Liver (tissue), 3 donors: ENCODE measurements at regions not wholly inside any gene's neighbourhood (a gene's known extent, or its start where the extent isn't known, plus 50 kb on each side); places are given as distances from the start of the nearest gene placed in this dataset.

Experiments used
- EGR1 ChIP-seq, 2 donors: IDR thresholded peaks; 2 replicates each; pipeline ENCODE4 v1.6.1; 2016 to 2018; ENCODE audit warnings: antibody characterized with exemption in 2 of 2, low read depth in 2 of 2
- FOXA1 ChIP-seq: IDR thresholded peaks from 2 replicates; pipeline ENCODE4 v1.6.1; 2016; ENCODE audit warnings: antibody characterized with exemption
- GABPA ChIP-seq, 2 donors: IDR thresholded peaks in 1 of 2; conservative IDR thresholded peaks in 1 of 2; 2 replicates each; pipeline ENCODE4 v1.6.1; 2016; ENCODE audit warnings: antibody characterized with exemption in 2 of 2, mild to moderate bottlenecking in 1 of 2, moderate library complexity in 1 of 2
- HNF4G ChIP-seq: IDR thresholded peaks from 2 replicates; pipeline ENCODE4 v1.6.1; 2016; ENCODE audit warnings: antibody characterized with exemption
- JUND ChIP-seq, 2 donors: IDR thresholded peaks; 2 replicates each; pipeline ENCODE4 v1.6.1; 2016; ENCODE audit warnings: antibody characterized with exemption in 2 of 2
- RAD21 ChIP-seq, 2 donors: IDR thresholded peaks; 2 replicates each; pipeline ENCODE4 v1.6.1; 2016; ENCODE audit warnings: antibody characterized with exemption in 2 of 2, mild to moderate bottlenecking in 2 of 2
- RXRA ChIP-seq, 2 donors: IDR thresholded peaks; 2 replicates each; pipeline ENCODE4 v1.6.1; 2017 to 2018; ENCODE audit warnings: antibody characterized with exemption in 2 of 2, mild to moderate bottlenecking in 1 of 2
- SP1 ChIP-seq: IDR thresholded peaks from 2 replicates; pipeline ENCODE4 v1.6.1; 2018; ENCODE audit warnings: antibody characterized with exemption, mild to moderate bottlenecking
- TAF1 ChIP-seq: conservative IDR thresholded peaks from 2 replicates; pipeline ENCODE4 v1.6.1; 2016; ENCODE audit warnings: antibody characterized with exemption, mild to moderate bottlenecking
- YY1 ChIP-seq: IDR thresholded peaks from 2 replicates; pipeline ENCODE4 v1.6.1; 2016; ENCODE audit warnings: antibody characterized with exemption, mild to moderate bottlenecking
- TF ChIP-seq, protein P1 (sequence below): fragments of 150-350 bp; IDR thresholded peaks from 2 replicates; pipeline ENCODE4 v1.5.1; 2017; ENCODE audit warnings: improper control_type of control experiment, low read depth, low read length; ENCODE audit not compliant: missing input control
- TF ChIP-seq, protein P2 (sequence below): IDR thresholded peaks from 2 replicates; pipeline ENCODE4 v1.6.1; 2016; ENCODE audit warnings: antibody characterized with exemption, mild to moderate bottlenecking
- TF ChIP-seq, protein P3 (sequence below): IDR thresholded peaks from 2 replicates; pipeline ENCODE4 v1.6.1; 2016; ENCODE audit warnings: antibody characterized with exemption
- TF ChIP-seq, protein P4 (sequence below): IDR thresholded peaks from 2 replicates; pipeline ENCODE4 v1.6.1; 2016; ENCODE audit warnings: antibody characterized with exemption
- donor health status: healthy.
- donor health status: healthy.

DNA sequence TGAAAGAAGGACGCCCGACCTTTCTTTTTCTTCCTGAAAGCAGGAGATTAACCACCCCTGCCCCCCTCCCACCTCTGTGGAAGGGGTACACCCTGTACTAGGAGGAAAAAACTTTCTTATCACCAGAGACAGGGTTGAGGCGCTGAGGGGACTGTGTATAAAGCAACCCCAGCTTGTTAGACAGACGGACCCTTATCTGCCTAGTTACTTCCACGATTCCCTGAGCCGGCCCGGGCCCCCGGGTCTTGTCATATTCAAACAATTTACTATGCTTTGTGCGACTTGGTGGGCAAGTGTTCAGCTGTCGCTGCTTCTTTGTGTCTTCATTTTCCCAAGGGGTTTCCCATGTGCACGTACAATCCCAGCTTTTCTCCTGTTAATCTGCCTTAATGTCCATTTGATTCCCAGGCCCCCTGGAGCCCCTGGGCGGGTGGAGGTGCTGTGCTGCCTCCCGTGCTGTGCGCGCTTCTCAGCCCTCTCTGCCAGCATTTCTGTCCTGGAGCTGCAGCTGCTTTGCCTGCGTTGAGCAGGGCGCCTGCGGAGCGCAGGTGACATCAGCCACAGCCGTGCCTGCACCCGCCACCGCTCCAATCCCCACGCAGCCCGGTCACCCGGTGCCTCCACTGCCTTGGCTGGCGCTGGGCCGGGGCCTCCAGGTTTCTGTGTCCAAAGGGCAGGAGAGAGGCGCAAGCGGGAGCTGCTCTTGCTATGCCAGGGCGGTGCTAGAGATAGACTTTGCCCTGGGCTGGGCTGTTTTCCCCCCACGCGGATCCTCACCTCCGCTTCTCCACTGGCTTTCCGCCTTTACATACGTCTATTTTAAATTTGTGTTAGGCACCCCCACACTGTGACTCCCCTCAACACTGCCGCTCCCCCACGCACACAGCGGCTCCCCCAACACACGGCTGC, 96.2 kb downstream of the TTLL2 start:
- TF ChIP-seq GABPA (IDR thresholded peaks at IDR 0.05 in 1 of 2, conservative IDR thresholded peaks at IDR 0.05 in 1 of 2) (no peak), RAD21 (IDR thresholded peaks at IDR 0.05) (no peak), JUND (IDR thresholded peaks at IDR 0.05) (no peak), FOXA1 (no peak), RXRA (IDR thresholded peaks at IDR 0.05) (no peak), TAF1 (no peak), HNF4G (no peak), YY1 (no peak), EGR1 (IDR thresholded peaks at IDR 0.05; ENCODE audit: low read depth in 2 of 2) (no peak), SP1 (no peak)
- TF ChIP-seq, protein P1, sequence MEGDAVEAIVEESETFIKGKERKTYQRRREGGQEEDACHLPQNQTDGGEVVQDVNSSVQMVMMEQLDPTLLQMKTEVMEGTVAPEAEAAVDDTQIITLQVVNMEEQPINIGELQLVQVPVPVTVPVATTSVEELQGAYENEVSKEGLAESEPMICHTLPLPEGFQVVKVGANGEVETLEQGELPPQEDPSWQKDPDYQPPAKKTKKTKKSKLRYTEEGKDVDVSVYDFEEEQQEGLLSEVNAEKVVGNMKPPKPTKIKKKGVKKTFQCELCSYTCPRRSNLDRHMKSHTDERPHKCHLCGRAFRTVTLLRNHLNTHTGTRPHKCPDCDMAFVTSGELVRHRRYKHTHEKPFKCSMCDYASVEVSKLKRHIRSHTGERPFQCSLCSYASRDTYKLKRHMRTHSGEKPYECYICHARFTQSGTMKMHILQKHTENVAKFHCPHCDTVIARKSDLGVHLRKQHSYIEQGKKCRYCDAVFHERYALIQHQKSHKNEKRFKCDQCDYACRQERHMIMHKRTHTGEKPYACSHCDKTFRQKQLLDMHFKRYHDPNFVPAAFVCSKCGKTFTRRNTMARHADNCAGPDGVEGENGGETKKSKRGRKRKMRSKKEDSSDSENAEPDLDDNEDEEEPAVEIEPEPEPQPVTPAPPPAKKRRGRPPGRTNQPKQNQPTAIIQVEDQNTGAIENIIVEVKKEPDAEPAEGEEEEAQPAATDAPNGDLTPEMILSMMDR: no peak
- TF ChIP-seq, protein P2, sequence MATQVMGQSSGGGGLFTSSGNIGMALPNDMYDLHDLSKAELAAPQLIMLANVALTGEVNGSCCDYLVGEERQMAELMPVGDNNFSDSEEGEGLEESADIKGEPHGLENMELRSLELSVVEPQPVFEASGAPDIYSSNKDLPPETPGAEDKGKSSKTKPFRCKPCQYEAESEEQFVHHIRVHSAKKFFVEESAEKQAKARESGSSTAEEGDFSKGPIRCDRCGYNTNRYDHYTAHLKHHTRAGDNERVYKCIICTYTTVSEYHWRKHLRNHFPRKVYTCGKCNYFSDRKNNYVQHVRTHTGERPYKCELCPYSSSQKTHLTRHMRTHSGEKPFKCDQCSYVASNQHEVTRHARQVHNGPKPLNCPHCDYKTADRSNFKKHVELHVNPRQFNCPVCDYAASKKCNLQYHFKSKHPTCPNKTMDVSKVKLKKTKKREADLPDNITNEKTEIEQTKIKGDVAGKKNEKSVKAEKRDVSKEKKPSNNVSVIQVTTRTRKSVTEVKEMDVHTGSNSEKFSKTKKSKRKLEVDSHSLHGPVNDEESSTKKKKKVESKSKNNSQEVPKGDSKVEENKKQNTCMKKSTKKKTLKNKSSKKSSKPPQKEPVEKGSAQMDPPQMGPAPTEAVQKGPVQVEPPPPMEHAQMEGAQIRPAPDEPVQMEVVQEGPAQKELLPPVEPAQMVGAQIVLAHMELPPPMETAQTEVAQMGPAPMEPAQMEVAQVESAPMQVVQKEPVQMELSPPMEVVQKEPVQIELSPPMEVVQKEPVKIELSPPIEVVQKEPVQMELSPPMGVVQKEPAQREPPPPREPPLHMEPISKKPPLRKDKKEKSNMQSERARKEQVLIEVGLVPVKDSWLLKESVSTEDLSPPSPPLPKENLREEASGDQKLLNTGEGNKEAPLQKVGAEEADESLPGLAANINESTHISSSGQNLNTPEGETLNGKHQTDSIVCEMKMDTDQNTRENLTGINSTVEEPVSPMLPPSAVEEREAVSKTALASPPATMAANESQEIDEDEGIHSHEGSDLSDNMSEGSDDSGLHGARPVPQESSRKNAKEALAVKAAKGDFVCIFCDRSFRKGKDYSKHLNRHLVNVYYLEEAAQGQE: no peak
- TF ChIP-seq, protein P3, sequence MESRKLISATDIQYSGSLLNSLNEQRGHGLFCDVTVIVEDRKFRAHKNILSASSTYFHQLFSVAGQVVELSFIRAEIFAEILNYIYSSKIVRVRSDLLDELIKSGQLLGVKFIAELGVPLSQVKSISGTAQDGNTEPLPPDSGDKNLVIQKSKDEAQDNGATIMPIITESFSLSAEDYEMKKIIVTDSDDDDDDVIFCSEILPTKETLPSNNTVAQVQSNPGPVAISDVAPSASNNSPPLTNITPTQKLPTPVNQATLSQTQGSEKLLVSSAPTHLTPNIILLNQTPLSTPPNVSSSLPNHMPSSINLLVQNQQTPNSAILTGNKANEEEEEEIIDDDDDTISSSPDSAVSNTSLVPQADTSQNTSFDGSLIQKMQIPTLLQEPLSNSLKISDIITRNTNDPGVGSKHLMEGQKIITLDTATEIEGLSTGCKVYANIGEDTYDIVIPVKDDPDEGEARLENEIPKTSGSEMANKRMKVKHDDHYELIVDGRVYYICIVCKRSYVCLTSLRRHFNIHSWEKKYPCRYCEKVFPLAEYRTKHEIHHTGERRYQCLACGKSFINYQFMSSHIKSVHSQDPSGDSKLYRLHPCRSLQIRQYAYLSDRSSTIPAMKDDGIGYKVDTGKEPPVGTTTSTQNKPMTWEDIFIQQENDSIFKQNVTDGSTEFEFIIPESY: no peak
- TF ChIP-seq, protein P4, sequence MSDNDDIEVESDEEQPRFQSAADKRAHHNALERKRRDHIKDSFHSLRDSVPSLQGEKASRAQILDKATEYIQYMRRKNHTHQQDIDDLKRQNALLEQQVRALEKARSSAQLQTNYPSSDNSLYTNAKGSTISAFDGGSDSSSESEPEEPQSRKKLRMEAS: no peak
